Kidney (tissue), 13 donors: ENCODE measurements at regions not wholly inside any gene's neighbourhood (a gene's known extent, or its start where the extent isn't known, plus 50 kb on each side); places are given as distances from the start of the nearest gene placed in this dataset.

ENCODE experiments used
- DNase-seq, 5 donors: peaks; one replicate each; pipeline ENCODE4 v3.0.0-alpha.2; 2013 to 2020
- FAIRE-seq: peaks from 2 replicates; lab custom pipeline; 2012; peaks lifted over from hg19 to GRCh38; lab: Jason Lieb, UNC
- H3K27ac ChIP-seq, 2 donors: one replicate each; pipeline ENCODE4 v1.7.0; 2013; ENCODE audit warnings: low read depth in 2 of 2, low read length in 2 of 2, inconsistent platforms in 1 of 2
- H3K27me3 ChIP-seq: one replicate; pipeline ENCODE4 v1.7.1; 2013; ENCODE audit warnings: low read length, inconsistent platforms; ENCODE audit not compliant: control insufficient read depth, insufficient read depth
- H3K36me3 ChIP-seq, 3 donors: one replicate each; pipeline versions ENCODE4 v1.7.0 to v1.7.1; 2013; ENCODE audit warnings: low read length in 3 of 3, control low read depth in 1 of 3, inconsistent platforms in 1 of 3; ENCODE audit not compliant: insufficient read depth in 3 of 3, control insufficient read depth in 2 of 3
- H3K4me1 ChIP-seq, 3 donors: one replicate each; pipeline versions ENCODE4 v1.7.0 to v1.7.1; 2013; ENCODE audit warnings: low read length in 3 of 3, inconsistent platforms in 1 of 3, low read depth in 1 of 3; ENCODE audit not compliant: control insufficient read depth in 2 of 3, insufficient read depth in 2 of 3
- H3K4me3 ChIP-seq, 3 donors: one replicate each; pipeline versions ENCODE4 v1.7.0 to v1.8.1; 2013; ENCODE audit warnings: low read length in 3 of 3, control low read depth in 1 of 3, inconsistent platforms in 1 of 3
- H3K9ac ChIP-seq, 3 donors: one replicate each; pipeline versions ENCODE4 v1.7.0 to v1.7.1; 2013; ENCODE audit warnings: low read length in 3 of 3, control low read depth in 1 of 3, inconsistent platforms in 1 of 3
- H3K9me3 ChIP-seq, 3 donors: one replicate each; pipeline versions ENCODE4 v1.7.0 to v1.7.1; 2013; ENCODE audit warnings: low read length in 3 of 3, control low read depth in 1 of 3, inconsistent platforms in 1 of 3; ENCODE audit not compliant: control insufficient read depth in 2 of 3, insufficient read depth in 1 of 3
- CTCF ChIP-seq: IDR thresholded peaks from 3 replicates; pipeline ENCODE4 v1.5.1; 2012; ENCODE audit warnings: mild to moderate bottlenecking, moderate library complexity, borderline replicate concordance; ENCODE audit not compliant: insufficient read depth; ENCODE audit errors: extremely low read depth
- intact Hi-C: fragments of 100-400 bp; cut with DNase I; formaldehyde crosslinking; loops from one replicate; pipeline ENCODE4 v1.11.1; 2022
- donor health status: control.
- donor health status: control.
- donor health status: control.
- donor health status: control.
- donor health status: control.
- donor health status: DM: yes; HTN: yes; CAD: no.
- donor health status: Normal renal cell carcinoma (clear cell type).

- Histone ChIP-seq H3K4me3 (no peak overlapping the region), H3K4me1 (no peaks in the 10 kb centered on the region), H3K27me3 (no peaks in the 10 kb centered on the region), H3K9me3 (peaks cover 0 to under 1% (median 0%) of the 10 kb centered on the region in 3 donors), H3K36me3 (no peaks in the 10 kb centered on the region), H3K27ac (no peak overlapping the region), H3K9ac (no peak overlapping the region)
- FAIRE-seq = no peak
- DNase-seq = no peak
- intact Hi-C loops = no loop called here
- TF ChIP-seq CTCF = no peak
These were observed 1581.5 kb upstream of the PCDH20 start for GRCh38 chr13:62997038-62997599.

- H3K27ac ChIP-seq = no peak overlapping the region
- no peaks in the 10 kb centered on the region for H3K4me1 ChIP-seq
- H3K27me3 ChIP-seq = no peaks in the 10 kb centered on the region
- TF ChIP-seq CTCF = no peak
- no peaks in the 10 kb centered on the region for H3K9me3 ChIP-seq
- H3K9ac ChIP-seq = no peak overlapping the region
- no peak overlapping the region for H3K4me3 ChIP-seq
- no peaks in the 10 kb centered on the region for H3K36me3 ChIP-seq
- FAIRE-seq = no peak
- intact Hi-C loops = no loop called here
- no peak for DNase-seq
These were observed 1558.2 kb upstream of the PCDH20 start for GRCh38 chr13:62973804-62974203.

- FAIRE-seq = no peak
- H3K36me3 ChIP-seq = no peaks in the 10 kb centered on the region
These were observed 1548.9 kb upstream of the PCDH20 start for GRCh38 chr13:62964522-62964921.

More at GRCh38 chr13:62964522-62964921, 1548.9 kb upstream of the PCDH20 start:
- Histone ChIP-seq H3K4me3 (no peak overlapping the region), H3K9ac (no peak overlapping the region), H3K4me1 (no peaks in the 10 kb centered on the region), H3K27me3 (no peaks in the 10 kb centered on the region), H3K9me3 (peaks cover 0 to 4% (median 2%) of the 10 kb centered on the region in 3 donors), H3K27ac (no peak overlapping the region)
- intact Hi-C loops = no loop called here
- TF ChIP-seq CTCF = no peak
- no peak for DNase-seq
